ENCODE measurements at regions not wholly inside any gene's neighbourhood (a gene's known extent, or its start where the extent isn't known, plus 50 kb on each side); places are given as distances from the start of the nearest gene placed in this dataset.

- DNase-seq: no peak
These were observed 426.6 kb upstream of the B3GALT2 start for GRCh38 chr1:193613041-193613440.

GRCh38 chr1:193609592-193609991, 423.2 kb upstream of the B3GALT2 start:
- DNase-seq: no peak

GRCh38 chr1:193607787-193608186, 421.4 kb upstream of the B3GALT2 start:
- DNase-seq: no peak

GRCh38 chr1:193606035-193606434, 419.6 kb upstream of the B3GALT2 start:
- no peak for DNase-seq

GRCh38 chr1:193602705-193603104, 416.3 kb upstream of the B3GALT2 start:
- DNase-seq: no peak

GRCh38 chr1:193593147-193593885, 406.9 kb upstream of the B3GALT2 start:
- DNase-seq: no peak

GRCh38 chr1:193592317-193592716, 405.9 kb upstream of the B3GALT2 start:
- no peak for DNase-seq

- no peak for DNase-seq
These were observed 403.7 kb upstream of the B3GALT2 start for GRCh38 chr1:193590102-193590501.

- no peak for DNase-seq
These were observed 403.2 kb upstream of the B3GALT2 start for GRCh38 chr1:193589597-193590040.

- no peak for DNase-seq
These were observed 402.1 kb upstream of the B3GALT2 start for GRCh38 chr1:193588311-193589082.

- no peak for DNase-seq
These were observed 398.4 kb upstream of the B3GALT2 start for GRCh38 chr1:193584731-193585239.

GRCh38 chr1:193581341-193581740, 394.9 kb upstream of the B3GALT2 start:
- DNase-seq: no peak

- no peak for DNase-seq
These were observed 394.0 kb upstream of the B3GALT2 start for GRCh38 chr1:193580419-193580818.

- no peak for DNase-seq
These were observed 392.9 kb upstream of the B3GALT2 start for GRCh38 chr1:193579323-193579722.

GRCh38 chr1:193574913-193575312, 388.5 kb upstream of the B3GALT2 start:
- no peak for DNase-seq

GRCh38 chr1:193569983-193570269, 383.5 kb upstream of the B3GALT2 start:
- no peak for DNase-seq

- DNase-seq: no peak
These were observed 382.9 kb upstream of the B3GALT2 start for GRCh38 chr1:193569096-193569982.

GRCh38 chr1:193568512-193568911, 382.1 kb upstream of the B3GALT2 start:
- DNase-seq: no peak

- no peak for DNase-seq
These were observed 381.5 kb upstream of the B3GALT2 start for GRCh38 chr1:193567937-193568336.

GRCh38 chr1:193566735-193567134, 380.3 kb upstream of the B3GALT2 start:
- no peak for DNase-seq

- DNase-seq: no peak
These were observed 379.7 kb upstream of the B3GALT2 start for GRCh38 chr1:193565971-193566577.

GRCh38 chr1:193562121-193562520, 375.7 kb upstream of the B3GALT2 start:
- no peak for DNase-seq

GRCh38 chr1:193558491-193559028, 372.1 kb upstream of the B3GALT2 start:
- DNase-seq: no peak
